DOHH2 (cell line): ENCODE measurements at regions not wholly inside any gene's neighbourhood (a gene's known extent, or its start where the extent isn't known, plus 50 kb on each side); places are given as distances from the start of the nearest gene placed in this dataset.

Experiments used
- CTCF ChIP-seq: fragments of 200-600 bp; sonication (generic); IDR thresholded peaks from one replicate; pipeline ENCODE4 v1.5.1; 2014; ENCODE audit warnings: antibody characterized with exemption, mild to moderate bottlenecking, low read depth, low read length; ENCODE audit not compliant: poor library complexity, severe bottlenecking
- EZH2phosphoT487 ChIP-seq: fragments of 200-600 bp; sonication (generic); IDR thresholded peaks from 2 replicates; pipeline ENCODE4 v1.6.1; 2017; ENCODE audit warnings: borderline replicate concordance, mild to moderate bottlenecking, antibody characterized with exemption, low read length, moderate library complexity, mixed read lengths

DNA sequence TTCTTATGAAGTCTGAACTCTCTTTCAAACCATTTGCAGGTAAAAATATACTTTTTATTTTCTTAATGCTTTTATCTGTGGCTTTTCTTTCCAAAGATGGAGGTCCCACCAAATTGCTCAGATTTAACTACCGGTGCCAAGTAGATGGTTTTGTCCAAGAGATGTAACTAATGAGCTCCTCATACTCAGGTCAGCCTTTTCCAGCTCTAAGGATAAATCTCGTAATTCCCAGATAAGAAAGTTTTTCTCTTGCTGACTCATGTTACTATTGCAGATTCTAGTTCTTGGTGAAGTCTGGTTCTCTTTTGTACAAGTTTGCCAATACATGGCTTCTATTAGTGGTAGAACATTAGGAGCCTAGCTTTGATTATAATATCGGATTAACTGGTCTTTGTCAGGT, 550.8 kb upstream of the ZNF804A start:
- no peak for TF ChIP-seq CTCF
- TF ChIP-seq EZH2phosphoT487, result no peak
